ENCODE measurements at regions not wholly inside any gene's neighbourhood (a gene's known extent, or its start where the extent isn't known, plus 50 kb on each side); places are given as distances from the start of the nearest gene placed in this dataset.

DNA sequence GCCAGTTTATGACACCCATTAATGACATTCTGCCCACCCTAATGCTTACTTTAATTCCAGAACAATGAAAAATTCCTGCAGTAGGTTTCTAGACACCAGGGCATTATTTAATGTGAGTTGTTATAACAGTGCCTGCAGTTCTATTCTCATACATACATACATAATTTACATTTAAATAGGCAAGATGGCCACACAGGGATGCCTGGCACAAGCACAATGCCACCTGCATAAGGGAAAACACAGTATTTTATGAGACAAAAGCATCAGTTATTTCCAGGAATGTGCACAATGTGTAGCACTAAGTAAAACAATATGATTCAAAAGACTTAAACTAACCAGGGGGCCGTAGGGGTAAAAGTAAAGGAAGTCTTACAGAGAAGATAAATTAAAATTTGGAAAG lies 243.9 kb upstream of the SPRY2 start:
- in situ Hi-C loops (cut with MboI) (no loop called here), intact Hi-C loops (cut with micrococcal nuclease; ENCODE audit: unreplicated experiment) (no loop called here)
- H3K9ac ChIP-seq (ENCODE audit: control insufficient read depth, insufficient read depth, low read length): no peak overlapping the region
- no peak for FAIRE-seq
- POLR2A ChIA-PET: interaction anchor here (0.6 to 1.9 kb wide), 4 partner anchors 11 to 33 kb away, joined by 3 to 6 read pairs (median 3); no protein-coding TSS in a partner anchor
- no peaks in the 10 kb centered on the region for H3K79me2 ChIP-seq (ENCODE audit: control insufficient read depth, insufficient read depth, low read length)
- no peak overlapping the region for H3K27ac ChIP-seq (ENCODE audit: control insufficient read depth, insufficient read depth)
- no peaks in the 10 kb centered on the region for H3K9me3 ChIP-seq (replicated peaks; ENCODE audit: control insufficient read depth, insufficient read depth, low read length)
- RAD21 ChIA-PET (ENCODE audit: unreplicated experiment): no interaction called here
- TF ChIP-seq KLF5 (IDR thresholded peaks at IDR 0.05; ENCODE audit: partially characterized antibody): no peak
- TF ChIP-seq STAT3 (IDR thresholded peaks at IDR 0.05; ENCODE audit: low read depth, low read length): no peak
- no peak for TF ChIP-seq SREBF1 (IDR thresholded peaks at IDR 0.05; ENCODE audit: low read length)
- no peak for TF ChIP-seq MEF2B (IDR thresholded peaks at IDR 0.05; ENCODE audit: partially characterized antibody, poor library complexity, severe bottlenecking)
- no peak for TF ChIP-seq EGR1 (IDR thresholded peaks at IDR 0.05; ENCODE audit: borderline replicate concordance in 1 of 2, low read depth in 2 of 2, low read length in 2 of 2)
- no peak for TF ChIP-seq RCOR1 (conservative IDR thresholded peaks at IDR 0.05; ENCODE audit: low read depth, low read length)
- TF ChIP-seq MYB (IDR thresholded peaks at IDR 0.05; ENCODE audit: borderline replicate concordance, low read depth, low read length): no peak
- no peak for TF ChIP-seq FOXM1 (IDR thresholded peaks at IDR 0.05; ENCODE audit: low read depth, low read length)
- no peak for TF ChIP-seq BRCA1 (IDR thresholded peaks at IDR 0.05; ENCODE audit: low read depth, low read length)
- no peak for TF ChIP-seq NBN (IDR thresholded peaks at IDR 0.05)
- no peak for TF ChIP-seq CHD2 (IDR thresholded peaks at IDR 0.05; ENCODE audit: borderline replicate concordance, low read depth, low read length)
- no peak for TF ChIP-seq RUNX3 (IDR thresholded peaks at IDR 0.05; ENCODE audit: low read length)
- TF ChIP-seq MYC (IDR thresholded peaks at IDR 0.05; ENCODE audit: insufficient read depth, insufficient read length, insufficient replicate concordance, low read length, severe bottlenecking): no peak
- TF ChIP-seq MEF2A (IDR thresholded peaks at IDR 0.05; ENCODE audit: insufficient read depth, low read depth, low read length): no peak
- no peak for TF ChIP-seq PML (IDR thresholded peaks at IDR 0.05; ENCODE audit: low read length)
- no peak for TF ChIP-seq SIX5 (IDR thresholded peaks at IDR 0.05; ENCODE audit: low read depth, low read length, severe bottlenecking)
- no TSS peak for BruUV-seq (replicated peaks)
- no peak overlapping the region for H3K4me3 ChIP-seq
- no peaks in the 10 kb centered on the region for H3K27me3 ChIP-seq (replicated peaks in 1 of 2; ENCODE audit: control insufficient read depth in 2 of 2, insufficient read depth in 2 of 2, low read length in 1 of 2)
- H4K20me1 ChIP-seq (ENCODE audit: control insufficient read depth, insufficient read depth): no peaks in the 10 kb centered on the region
- H2AFZ ChIP-seq (ENCODE audit: control insufficient read depth, low read depth, low read length): no peak overlapping the region
- no peaks in the 10 kb centered on the region for H3K36me3 ChIP-seq (ENCODE audit: control insufficient read depth in 2 of 2, insufficient read depth in 2 of 2, low read length in 1 of 2)
- WGBS (ENCODE audit: insufficient coverage, insufficient replicate concordance, low lambda C conversion rate, missing lambda C conversion rate): 0% methylated on average over 1 of the region's 1 CpG
- CTCF ChIA-PET: interaction anchor here (0.8 kb wide), 1 partner anchor 25 kb away, joined by 3 read pairs; no protein-coding TSS in a partner anchor
- no peak for ATAC-seq
- H3K4me2 ChIP-seq (ENCODE audit: control insufficient read depth, insufficient read depth): no peak overlapping the region
- no peak for DNase-seq (ENCODE audit: low read depth, low spot score)
- no peaks in the 10 kb centered on the region for H3K4me1 ChIP-seq (ENCODE audit: control insufficient read depth, insufficient read depth, low read length)
- SMC1A ChIA-PET (ENCODE audit: uncharacterized antibody, unreplicated experiment): interaction anchor here (1.3 to 1.4 kb wide), 2 partner anchors 16 kb away, joined by 4 to 5 read pairs; no protein-coding TSS in a partner anchor

Measured in GM12878 (cell line).